NCI-H2029 (cell line): ENCODE measurements at regions not wholly inside any gene's neighbourhood (a gene's known extent, or its start where the extent isn't known, plus 50 kb on each side); places are given as distances from the start of the nearest gene placed in this dataset.

Experiments used
- DNase-seq: peaks from one replicate; lab custom pipeline; 2025; lab: John Stamatoyannopoulos, UW

GRCh38 chr5:103918668-103919367 lies 356.2 kb upstream of the NUDT12 start:
- DNase-seq = no peak

GRCh38 chr5:103915081-103915480 lies 352.5 kb upstream of the NUDT12 start:
- DNase-seq = no peak

- DNase-seq = no peak
These were observed 348.2 kb upstream of the NUDT12 start for GRCh38 chr5:103910786-103911185.

- DNase-seq = no peak
These were observed 347.4 kb upstream of the NUDT12 start for GRCh38 chr5:103910011-103910410.

- DNase-seq = no peak
These were observed 346.8 kb upstream of the NUDT12 start for GRCh38 chr5:103909391-103909790.

GRCh38 chr5:103908336-103909080 lies 345.9 kb upstream of the NUDT12 start:
- no peak for DNase-seq

GRCh38 chr5:103907001-103907400 lies 344.4 kb upstream of the NUDT12 start:
- no peak for DNase-seq

- no peak for DNase-seq
These were observed 342.1 kb upstream of the NUDT12 start for GRCh38 chr5:103904651-103905050.

- no peak for DNase-seq
These were observed 340.3 kb upstream of the NUDT12 start for GRCh38 chr5:103902893-103903292.

GRCh38 chr5:103901885-103902284 lies 339.3 kb upstream of the NUDT12 start:
- DNase-seq = no peak

- DNase-seq = no peak
These were observed 334.0 kb upstream of the NUDT12 start for GRCh38 chr5:103896593-103896992.

GRCh38 chr5:103895738-103896137 lies 333.1 kb upstream of the NUDT12 start:
- DNase-seq = no peak

- no peak for DNase-seq
These were observed 332.3 kb upstream of the NUDT12 start for GRCh38 chr5:103894882-103895281.

- no peak for DNase-seq
These were observed 328.6 kb upstream of the NUDT12 start for GRCh38 chr5:103891151-103891550.

GRCh38 chr5:103890313-103890712 lies 327.7 kb upstream of the NUDT12 start:
- no peak for DNase-seq

- no peak for DNase-seq
These were observed 327.1 kb upstream of the NUDT12 start for GRCh38 chr5:103889500-103890209.

- no peak for DNase-seq
These were observed 324.2 kb upstream of the NUDT12 start for GRCh38 chr5:103886826-103887225.

GRCh38 chr5:103883143-103883542 lies 320.6 kb upstream of the NUDT12 start:
- no peak for DNase-seq

GRCh38 chr5:103881560-103881959 lies 319.0 kb upstream of the NUDT12 start:
- no peak for DNase-seq

- DNase-seq = no peak
These were observed 305.4 kb upstream of the NUDT12 start for GRCh38 chr5:103867857-103868598.

GRCh38 chr5:103866169-103866568 lies 303.6 kb upstream of the NUDT12 start:
- no peak for DNase-seq

- DNase-seq = no peak
These were observed 299.8 kb upstream of the NUDT12 start for GRCh38 chr5:103862398-103862797.
